Kidney epithelial cell (primary cell): ENCODE measurements at regions not wholly inside any gene's neighbourhood (a gene's known extent, or its start where the extent isn't known, plus 50 kb on each side); places are given as distances from the start of the nearest gene placed in this dataset.
A peak's percentile ranks its signal among the peaks of the same experiment; 100 is the strongest.

Source experiments
- DNase-seq: peaks from one replicate; pipeline ENCODE4 v3.0.0-alpha.2; 2010; ENCODE audit warnings: low read depth
- H3K27me3 ChIP-seq: 2 replicates; pipeline ENCODE4 v1.6.0; 2011; ENCODE audit warnings: low read length; ENCODE audit not compliant: control insufficient read depth, insufficient read depth
- H3K36me3 ChIP-seq: 2 replicates; pipeline ENCODE4 v1.5.1; 2011; ENCODE audit warnings: low read length; ENCODE audit not compliant: control insufficient read depth, insufficient read depth
- H3K4me3 ChIP-seq: 2 replicates; pipeline ENCODE4 v1.5.1; 2011; ENCODE audit warnings: low read depth, mild to moderate bottlenecking, control low read depth, low read length
- TF ChIP-seq, protein P1 (sequence below): IDR thresholded peaks from 2 replicates; pipeline ENCODE4 v1.5.1; 2011; ENCODE audit warnings: mild to moderate bottlenecking, moderate library complexity, low read length, control low read depth, inconsistent platforms; ENCODE audit not compliant: insufficient read depth, poor library complexity, severe bottlenecking

DNA sequence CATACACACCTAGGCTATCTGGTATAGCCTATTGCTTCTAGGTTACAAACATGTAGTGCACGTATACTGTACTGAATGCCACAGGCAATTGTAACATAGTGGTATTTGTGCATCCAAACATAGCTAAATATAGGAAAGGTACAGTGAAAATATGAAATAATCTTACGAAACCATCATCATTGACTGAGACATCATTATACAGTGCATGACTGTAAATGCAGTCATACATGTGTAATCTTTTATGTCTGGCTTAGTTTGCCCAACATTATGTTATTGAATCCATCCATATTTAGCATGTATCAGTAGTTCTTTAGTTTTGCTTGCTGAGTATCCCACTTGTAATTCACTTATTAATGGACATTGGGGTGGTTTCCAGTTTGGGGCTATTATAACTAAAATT lies 124.9 kb downstream of the CYLD start:
- H3K27me3 ChIP-seq: no peaks in the 10 kb centered on the region
- no peak overlapping the region for H3K4me3 ChIP-seq
- H3K36me3 ChIP-seq: no peaks in the 10 kb centered on the region
- TF ChIP-seq, protein P1, sequence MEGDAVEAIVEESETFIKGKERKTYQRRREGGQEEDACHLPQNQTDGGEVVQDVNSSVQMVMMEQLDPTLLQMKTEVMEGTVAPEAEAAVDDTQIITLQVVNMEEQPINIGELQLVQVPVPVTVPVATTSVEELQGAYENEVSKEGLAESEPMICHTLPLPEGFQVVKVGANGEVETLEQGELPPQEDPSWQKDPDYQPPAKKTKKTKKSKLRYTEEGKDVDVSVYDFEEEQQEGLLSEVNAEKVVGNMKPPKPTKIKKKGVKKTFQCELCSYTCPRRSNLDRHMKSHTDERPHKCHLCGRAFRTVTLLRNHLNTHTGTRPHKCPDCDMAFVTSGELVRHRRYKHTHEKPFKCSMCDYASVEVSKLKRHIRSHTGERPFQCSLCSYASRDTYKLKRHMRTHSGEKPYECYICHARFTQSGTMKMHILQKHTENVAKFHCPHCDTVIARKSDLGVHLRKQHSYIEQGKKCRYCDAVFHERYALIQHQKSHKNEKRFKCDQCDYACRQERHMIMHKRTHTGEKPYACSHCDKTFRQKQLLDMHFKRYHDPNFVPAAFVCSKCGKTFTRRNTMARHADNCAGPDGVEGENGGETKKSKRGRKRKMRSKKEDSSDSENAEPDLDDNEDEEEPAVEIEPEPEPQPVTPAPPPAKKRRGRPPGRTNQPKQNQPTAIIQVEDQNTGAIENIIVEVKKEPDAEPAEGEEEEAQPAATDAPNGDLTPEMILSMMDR: no peak
- DNase-seq: no peak

DNA sequence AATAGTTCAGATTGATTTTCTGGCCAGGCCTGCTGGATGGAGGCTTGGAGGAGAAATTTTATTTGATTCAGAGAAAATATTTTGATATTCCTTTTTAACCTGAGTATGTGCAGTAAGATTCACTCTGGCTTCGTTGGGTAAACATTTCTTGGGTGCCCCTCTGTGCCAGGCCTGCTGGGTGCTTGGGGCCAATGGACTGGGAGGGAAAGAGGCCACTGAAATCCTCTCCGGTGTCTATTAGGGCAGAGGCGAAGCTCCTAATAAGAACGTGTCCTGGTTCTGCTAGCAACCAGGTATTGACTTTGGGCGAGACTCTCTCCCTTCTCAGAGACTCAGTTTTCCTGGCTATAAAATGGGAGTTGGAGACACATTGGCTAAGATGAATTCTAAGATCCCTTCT lies 122.5 kb downstream of the CYLD start:
- H3K4me3 ChIP-seq: no peak overlapping the region
- TF ChIP-seq, protein P1: no peak
- no peaks in the 10 kb centered on the region for H3K27me3 ChIP-seq
- DNase-seq: no peak
- H3K36me3 ChIP-seq: no peaks in the 10 kb centered on the region

DNA sequence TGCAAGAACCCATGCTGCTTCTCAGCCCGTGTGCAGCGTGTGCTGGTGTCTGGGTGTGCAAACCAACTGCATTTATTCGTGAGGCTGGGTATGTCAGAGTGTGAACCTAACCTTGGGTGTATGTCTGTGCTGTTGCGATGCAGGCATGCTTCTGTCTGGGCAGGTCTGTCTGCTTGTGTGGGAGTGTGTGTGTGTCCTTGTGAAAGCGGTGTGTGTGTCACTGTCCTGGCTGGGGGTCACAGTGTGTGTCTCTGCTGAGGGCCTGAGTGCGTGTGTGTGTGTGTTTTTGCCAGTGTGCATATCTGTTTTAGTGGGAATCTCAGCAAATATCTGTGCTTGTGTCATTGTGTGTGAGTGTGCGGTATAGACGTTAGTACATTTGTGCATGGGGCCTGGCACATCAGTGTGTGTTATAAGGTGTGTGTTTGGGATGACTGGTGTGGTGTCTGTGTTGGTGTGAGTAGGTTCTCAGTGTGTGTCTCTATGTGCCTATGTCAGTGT lies 121.8 kb downstream of the CYLD start:
- TF ChIP-seq, protein P1: no peak
- Histone ChIP-seq H3K36me3 (no peaks in the 10 kb centered on the region), H3K4me3 (no peak overlapping the region), H3K27me3 (no peaks in the 10 kb centered on the region)
- DNase-seq: no peak

- no peaks in the 10 kb centered on the region for H3K36me3 ChIP-seq
- TF ChIP-seq, protein P1: no peak
- H3K4me3 ChIP-seq: no peak overlapping the region
- DNase-seq: no peak
- no peaks in the 10 kb centered on the region for H3K27me3 ChIP-seq
Observed at GRCh38 chr16:50862818-50863643, 121.1 kb downstream of the CYLD start.

DNA sequence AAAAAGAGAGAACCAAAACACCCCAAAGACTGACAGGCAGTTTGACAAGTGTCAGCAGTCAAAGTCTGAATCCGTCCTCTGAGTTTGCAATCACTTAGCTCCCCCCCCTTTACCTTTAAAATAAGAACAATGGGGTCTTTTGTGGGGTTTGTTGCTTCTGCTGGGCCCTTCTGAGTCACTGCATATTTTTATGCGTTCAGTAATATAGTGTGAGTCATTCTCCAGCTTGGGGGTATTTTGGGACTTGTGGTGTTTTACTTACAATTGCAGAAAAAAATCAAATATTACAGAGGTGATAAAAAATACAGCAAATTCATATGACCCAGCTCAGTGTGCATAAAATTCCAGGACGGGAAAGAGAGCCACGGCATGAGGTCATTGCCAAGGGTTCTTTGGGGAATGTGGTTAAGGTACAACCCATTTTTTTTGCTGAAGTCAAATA lies 120.1 kb downstream of the CYLD start:
- DNase-seq: peak; percentile 34

More for the DNA sequence above, 120.1 kb downstream of the CYLD start:
- Histone ChIP-seq H3K27me3 (no peaks in the 10 kb centered on the region), H3K4me3 (no peak overlapping the region), H3K36me3 (no peaks in the 10 kb centered on the region)
- TF ChIP-seq, protein P1: no peak
